ENCODE measurements at regions not wholly inside any gene's neighbourhood (a gene's known extent, or its start where the extent isn't known, plus 50 kb on each side); places are given as distances from the start of the nearest gene placed in this dataset.

GRCh38 chr12:17169726-17170471 is 563.9 kb upstream of the LMO3 start:
- no peak for TF ChIP-seq CTCF (IDR thresholded peaks at IDR 0.05)

- TF ChIP-seq CTCF (IDR thresholded peaks at IDR 0.05), result no peak
Measured at GRCh38 chr12:17159506-17160300, 553.7 kb upstream of the LMO3 start.

- no peak for TF ChIP-seq CTCF (IDR thresholded peaks at IDR 0.05)
Measured at GRCh38 chr12:17158201-17158600, 552.2 kb upstream of the LMO3 start.

- TF ChIP-seq CTCF (IDR thresholded peaks at IDR 0.05), result no peak
Measured at GRCh38 chr12:17151917-17152316, 546.0 kb upstream of the LMO3 start.

- TF ChIP-seq CTCF (IDR thresholded peaks at IDR 0.05), result no peak
Measured at GRCh38 chr12:17148706-17149105, 542.7 kb upstream of the LMO3 start.

- TF ChIP-seq CTCF (IDR thresholded peaks at IDR 0.05), result no peak
Measured at GRCh38 chr12:17142856-17143255, 536.9 kb upstream of the LMO3 start.

- no peak for TF ChIP-seq CTCF (IDR thresholded peaks at IDR 0.05)
Measured at GRCh38 chr12:17139931-17140330, 534.0 kb upstream of the LMO3 start.

Data from LNCAP (cell line).